ENCODE measurements at regions not wholly inside any gene's neighbourhood (a gene's known extent, or its start where the extent isn't known, plus 50 kb on each side); places are given as distances from the start of the nearest gene placed in this dataset.

DNA sequence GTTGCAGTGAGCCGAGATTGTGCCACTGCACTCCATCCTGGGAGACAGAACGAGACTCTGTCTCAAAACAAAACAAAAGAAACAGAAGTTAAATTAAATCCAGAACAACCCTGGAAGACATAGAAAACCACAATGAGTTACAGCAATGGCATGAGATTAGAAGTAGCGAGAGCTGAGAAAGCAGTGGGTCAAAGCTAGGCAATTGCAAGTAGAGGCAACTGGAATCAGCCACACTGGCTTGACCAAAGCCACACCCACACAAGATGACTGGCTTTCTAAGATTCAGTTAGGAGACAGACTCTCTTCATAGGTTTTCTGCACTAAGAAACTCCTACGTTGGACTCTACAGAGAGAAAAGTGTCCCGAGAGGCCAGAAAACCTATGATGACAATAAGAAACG is 443.0 kb downstream of the GPM6A start:
- DNase-seq (ENCODE audit: insufficient read length, low spot score) (no peak), FAIRE-seq (no peak)

DNA sequence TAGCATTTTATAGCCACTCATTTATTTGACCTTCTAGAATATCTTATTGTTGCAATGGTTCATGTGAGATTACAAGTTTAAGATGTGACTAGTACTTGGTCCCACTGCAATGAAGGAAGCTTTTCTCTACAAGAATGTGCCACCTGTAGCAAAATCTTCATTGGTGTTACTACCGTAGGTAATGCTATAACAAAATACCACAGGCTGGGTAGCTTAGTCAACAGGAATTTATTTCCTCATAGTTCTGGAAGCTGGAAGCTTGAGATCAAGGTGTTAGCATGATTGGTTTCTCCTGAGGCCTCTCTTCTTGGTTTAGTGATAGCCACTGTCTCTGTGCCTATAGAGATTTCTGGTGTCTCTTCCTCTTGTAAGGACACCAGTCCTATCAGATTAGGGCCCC is 441.0 kb downstream of the GPM6A start:
- DNase-seq (ENCODE audit: insufficient read length, low spot score) = no peak
- no peak for FAIRE-seq

DNA sequence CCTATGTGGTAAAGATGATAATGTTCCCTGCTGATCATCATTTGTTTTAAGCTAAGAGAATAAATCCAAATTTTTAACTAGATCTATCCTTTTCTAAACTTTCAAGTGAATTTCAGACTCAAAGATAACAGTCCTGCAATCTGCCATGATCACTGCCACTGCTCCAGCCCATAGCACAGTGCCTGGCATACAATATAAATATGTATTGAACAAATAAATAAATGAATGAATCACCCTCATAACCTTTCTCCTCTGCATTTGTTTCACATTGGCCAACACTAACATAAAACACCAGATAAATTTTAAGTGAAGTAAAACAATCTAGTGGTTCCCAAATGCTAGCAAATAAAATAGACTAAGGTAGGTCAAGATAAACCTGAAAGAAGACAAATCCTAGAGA is 439.0 kb downstream of the GPM6A start:
- FAIRE-seq (no peak), DNase-seq (ENCODE audit: insufficient read length, low spot score) (no peak)

DNA sequence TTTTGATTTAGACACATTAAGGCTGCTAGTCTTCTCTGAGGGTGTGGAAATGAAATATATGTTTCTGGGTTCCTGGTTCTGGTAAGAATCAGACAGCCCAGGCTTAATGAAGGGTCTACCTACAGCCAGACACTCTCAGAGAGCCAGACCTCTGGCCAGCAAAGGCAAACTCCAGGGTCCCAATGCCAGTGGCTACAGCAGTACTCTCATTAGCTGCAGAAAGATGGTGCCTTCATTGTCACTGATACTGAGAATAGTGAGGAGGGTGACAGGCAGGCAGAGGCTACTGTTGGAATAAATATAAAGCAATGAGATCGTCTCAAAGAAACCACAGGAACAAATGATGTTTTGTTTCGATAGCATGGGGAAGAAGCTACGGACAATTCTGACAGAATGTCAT is 437.6 kb downstream of the GPM6A start:
- DNase-seq (ENCODE audit: insufficient read length, low spot score) = no peak
- FAIRE-seq = no peak

DNA sequence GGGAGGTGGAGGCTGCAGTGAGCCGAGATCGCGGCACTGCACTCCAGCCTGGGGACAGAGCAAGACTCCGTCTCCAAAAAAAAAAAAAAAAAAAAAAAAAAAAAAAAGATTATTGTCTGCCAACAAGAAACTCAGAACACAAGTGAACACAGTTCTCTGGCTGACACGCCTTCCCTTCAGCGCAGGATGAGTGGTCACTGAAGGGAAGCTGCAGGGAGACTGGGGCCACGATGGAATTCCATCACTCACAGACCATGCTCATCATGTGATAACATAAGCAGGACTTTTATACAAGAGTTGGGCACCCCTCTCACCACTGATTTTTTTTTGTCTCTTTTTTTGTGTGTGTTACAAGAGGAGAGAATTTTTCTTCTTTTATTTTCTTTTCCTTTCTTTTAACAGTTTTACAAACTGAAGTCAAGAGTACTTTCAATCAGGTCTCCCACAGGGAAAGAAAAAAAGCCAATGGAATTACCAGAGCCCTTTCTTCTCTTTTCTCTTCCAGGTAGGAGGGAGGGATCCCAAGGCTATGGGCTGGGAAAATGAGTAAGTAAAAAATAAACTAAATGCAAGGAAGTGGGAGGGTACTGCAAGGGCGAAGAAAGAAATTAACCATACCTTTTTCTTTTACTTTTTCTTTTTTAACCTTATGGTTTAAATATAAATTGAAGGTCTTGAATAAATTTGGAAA is 435.6 kb downstream of the GPM6A start:
- FAIRE-seq (no peak), DNase-seq (ENCODE audit: insufficient read length, low spot score) (no peak)

DNA sequence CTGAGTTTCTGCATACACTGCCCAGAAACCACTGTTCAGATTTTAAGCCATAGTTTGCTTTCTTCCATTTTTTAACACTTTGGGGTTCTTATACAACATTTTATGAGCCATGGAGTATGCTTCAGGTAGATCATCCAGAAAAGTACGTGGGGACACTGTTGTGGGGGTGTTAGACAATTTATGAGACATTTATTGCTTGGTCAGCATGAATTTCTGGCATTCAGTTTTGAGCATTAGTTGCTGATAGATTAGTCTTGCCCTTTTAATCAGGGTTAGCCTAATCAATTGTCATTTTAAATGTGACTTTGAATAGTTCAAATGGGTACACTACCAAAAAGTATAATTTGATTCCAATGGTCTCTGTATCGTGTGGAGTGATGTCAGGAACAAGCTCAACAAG is 434.9 kb downstream of the GPM6A start:
- DNase-seq (ENCODE audit: insufficient read length, low spot score) = no peak

DNA sequence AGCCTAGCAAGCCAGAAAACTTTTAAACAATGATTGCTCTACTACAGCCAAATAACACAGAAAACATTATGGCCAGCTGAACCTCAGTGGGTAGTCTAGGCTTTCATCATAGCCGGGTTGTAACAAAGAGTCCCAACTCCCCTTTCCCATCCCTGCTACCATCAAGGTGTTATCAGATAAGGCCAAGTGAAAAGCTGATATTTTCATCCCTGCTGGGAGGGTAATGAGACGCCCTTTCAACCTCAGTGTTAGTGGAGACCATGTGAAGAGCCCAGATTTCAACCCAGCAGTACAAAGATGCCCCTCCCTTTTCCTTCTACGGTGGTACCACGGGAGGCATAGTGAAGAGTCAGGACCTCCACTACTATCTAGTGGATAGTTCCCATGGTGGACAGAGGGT is 433.7 kb downstream of the GPM6A start:
- DNase-seq (ENCODE audit: insufficient read length, low spot score) (no peak), FAIRE-seq (no peak)

More for the DNA sequence above, 434.9 kb downstream of the GPM6A start:
- no peak for FAIRE-seq

DNA sequence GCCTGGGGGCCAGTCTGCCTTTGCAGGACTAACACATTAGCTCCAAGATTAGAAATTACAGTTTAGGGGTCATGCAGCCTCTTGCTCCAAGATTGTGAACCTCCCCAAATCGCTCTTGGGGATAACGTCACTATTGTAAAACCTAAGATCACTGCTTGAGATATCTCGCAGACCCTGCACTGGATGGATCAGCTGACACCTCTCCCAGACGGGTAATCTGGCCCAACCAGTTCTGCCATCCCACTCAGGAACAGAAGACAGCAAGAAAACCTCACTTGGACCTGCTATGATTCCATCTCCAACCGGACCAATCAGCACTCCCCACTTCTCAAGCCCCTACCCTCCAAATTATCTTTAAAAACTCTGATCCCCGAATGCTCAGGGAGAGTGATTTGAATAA is 431.2 kb downstream of the GPM6A start:
- FAIRE-seq (no peak), DNase-seq (ENCODE audit: insufficient read length, low spot score) (no peak)

DNA sequence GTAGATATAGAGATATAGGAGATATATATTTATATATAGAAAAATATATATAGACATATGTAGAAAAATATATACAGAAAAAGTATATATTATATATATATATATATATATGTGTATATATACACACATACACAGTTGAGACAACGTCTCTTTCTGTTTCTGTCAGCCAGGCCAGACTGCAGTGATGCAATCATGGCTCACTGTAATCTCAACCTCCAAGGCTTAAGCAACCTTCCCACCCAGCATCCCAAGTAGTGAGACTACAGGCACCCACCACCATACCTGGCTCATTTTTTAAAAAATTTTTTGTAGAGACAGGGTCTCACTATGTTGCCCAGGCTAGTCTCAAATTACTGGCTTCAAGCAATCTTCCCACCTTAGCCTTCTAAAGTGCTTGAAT is 426.3 kb downstream of the GPM6A start:
- DNase-seq (ENCODE audit: insufficient read length, low spot score) (no peak), FAIRE-seq (no peak)

DNA sequence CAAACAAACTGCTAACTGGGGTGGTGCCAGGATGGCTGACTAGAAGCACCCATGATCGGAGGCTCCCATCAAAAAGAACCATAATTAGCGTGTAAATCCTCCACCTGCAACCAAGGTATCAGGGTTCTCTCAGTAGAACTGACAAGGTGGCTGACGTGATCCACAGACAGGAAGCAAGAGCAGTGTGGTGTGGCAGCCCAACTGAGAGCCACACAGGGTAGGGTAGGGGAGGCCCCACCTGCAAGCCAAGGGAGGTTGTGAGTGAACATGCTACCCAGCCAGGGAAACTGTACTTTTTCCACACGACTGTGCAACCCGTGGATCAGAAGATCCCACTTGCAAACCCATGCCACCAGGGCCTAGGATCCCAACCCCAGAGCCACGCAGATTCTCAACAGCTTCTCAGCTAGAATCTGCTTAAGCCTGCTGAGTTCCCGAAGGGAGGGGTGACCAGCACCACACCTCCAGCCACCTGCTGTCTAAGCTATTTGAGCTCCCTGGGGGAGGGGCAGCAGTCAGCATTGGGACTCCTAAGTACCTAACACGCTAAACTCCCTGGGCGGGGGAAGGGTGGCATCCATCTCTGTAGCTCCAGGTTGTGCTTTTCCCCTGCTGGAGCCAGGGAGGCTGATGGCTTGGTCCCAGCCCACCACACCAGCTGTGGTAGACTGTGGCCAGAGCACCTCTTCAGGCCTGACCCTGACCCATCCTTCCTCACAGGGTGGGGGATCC is 425.1 kb downstream of the GPM6A start:
- DNase-seq (ENCODE audit: insufficient read length, low spot score) (no peak), FAIRE-seq (no peak)

DNA sequence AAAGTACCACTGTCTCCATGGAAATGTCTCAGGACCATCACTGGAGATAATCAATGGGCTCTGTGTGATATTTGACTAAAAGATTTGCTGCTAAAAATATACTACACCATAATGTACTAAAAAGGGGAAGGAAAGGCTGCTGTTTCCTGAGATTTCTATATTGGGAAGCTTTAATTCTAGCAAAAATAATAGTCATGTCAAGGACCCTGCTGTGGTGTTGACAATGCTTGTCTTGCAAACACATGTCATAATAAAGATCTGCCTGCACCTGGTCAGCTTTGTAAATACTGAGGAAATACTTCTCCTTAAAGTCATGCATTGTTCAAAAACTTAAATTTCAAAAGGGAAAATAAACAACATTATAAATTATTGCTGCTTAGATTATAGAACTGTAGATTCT is 417.9 kb downstream of the GPM6A start:
- DNase-seq (ENCODE audit: insufficient read length, low spot score) (no peak), FAIRE-seq (no peak)

DNA sequence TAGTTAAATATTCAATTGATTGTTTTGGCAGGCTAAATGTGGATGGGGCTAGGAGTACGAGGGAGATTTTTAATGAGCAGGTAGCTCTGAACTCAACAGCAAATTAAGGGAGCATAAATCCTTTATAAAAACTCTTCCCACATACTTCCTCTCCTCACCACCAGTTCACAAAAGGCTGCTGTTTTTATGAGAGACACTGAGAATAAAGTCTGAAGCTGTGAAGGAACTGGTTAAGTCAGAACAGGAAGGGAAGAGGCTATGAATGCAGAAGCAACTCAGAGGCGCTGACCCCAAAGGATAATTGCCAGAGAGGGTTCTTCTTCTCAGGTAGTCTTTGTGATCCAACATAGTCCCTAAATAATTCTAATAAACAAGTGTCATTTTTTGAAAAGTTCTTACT is 406.1 kb downstream of the GPM6A start:
- DNase-seq (ENCODE audit: insufficient read length, low spot score) (no peak), FAIRE-seq (no peak)

DNA sequence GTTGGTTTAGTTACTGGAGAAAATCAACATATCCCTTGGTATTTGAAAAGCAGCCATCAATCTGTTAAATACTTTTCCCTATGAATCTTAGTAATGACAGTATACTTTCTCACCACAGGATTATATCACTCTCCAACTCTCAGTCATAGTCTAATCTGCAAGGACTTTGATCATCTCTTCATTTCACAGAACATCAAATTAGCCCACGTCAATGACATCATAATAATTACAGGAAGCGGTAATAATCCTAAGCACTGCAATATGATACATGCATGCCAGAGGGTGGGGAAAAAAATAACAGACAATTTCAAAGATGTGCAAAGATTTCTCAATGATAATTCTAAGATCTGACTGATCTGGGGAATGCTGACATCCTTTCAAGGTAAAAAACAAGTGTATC is 404.1 kb downstream of the GPM6A start:
- DNase-seq (ENCODE audit: insufficient read length, low spot score) = no peak
- no peak for FAIRE-seq

DNA sequence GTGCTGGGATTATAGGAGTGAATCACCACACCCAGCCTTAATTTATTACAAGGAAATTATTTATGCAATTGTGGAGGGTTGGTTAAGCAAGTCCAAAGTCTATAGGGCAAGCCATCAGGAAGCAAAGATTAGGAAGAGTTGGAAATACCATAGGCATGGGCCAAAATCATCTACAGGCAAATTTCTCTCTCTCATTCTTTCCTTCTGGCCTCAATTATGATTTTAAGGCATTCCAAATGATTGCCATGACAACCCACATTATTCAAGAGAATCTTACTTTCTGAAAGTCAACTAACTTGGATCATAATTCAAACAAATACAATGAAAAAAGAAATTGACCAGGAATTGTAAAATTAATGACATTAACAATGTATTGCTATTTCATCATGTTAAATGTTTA is 400.8 kb downstream of the GPM6A start:
- FAIRE-seq (no peak), DNase-seq (ENCODE audit: insufficient read length, low spot score) (no peak)

DNA sequence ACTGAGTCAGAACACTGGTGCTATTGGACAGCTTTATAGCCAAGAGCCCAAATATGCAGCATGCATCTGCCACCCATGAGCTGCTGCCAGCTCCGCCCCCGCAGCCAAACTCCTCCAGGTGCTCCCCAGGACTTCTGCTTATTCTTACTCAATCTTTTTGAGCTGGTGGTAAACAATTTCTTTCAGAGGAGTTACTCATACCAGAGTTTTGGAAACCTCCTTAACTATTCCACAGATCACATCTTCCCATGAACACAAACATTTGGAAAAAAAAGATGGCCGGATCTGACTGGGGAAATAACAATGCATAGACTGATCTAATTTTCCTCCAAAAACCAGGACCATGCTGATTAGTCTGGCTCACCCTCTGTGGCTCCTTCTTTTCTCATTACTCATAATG is 399.9 kb downstream of the GPM6A start:
- FAIRE-seq (no peak), DNase-seq (ENCODE audit: insufficient read length, low spot score) (no peak)

DNA sequence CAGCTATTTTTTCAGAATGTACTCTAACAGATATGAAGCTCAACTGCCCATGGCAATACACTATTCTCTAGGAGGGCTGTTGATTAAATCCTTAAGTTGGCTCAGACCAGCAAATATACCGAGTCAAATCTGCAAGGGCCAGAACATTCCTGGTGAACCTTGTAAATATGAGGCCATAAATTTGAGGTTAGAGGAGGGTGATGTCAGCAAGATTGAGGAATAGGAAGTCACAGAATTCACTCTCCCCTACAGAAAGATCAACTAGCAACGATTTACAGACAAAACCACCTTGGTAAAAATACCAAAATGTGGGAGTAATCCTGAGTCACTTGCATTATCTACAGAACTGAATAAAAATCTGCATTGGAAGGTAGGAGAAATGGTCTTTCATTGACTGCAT is 399.3 kb downstream of the GPM6A start:
- no peak for FAIRE-seq
- no peak for DNase-seq (ENCODE audit: insufficient read length, low spot score)

DNA sequence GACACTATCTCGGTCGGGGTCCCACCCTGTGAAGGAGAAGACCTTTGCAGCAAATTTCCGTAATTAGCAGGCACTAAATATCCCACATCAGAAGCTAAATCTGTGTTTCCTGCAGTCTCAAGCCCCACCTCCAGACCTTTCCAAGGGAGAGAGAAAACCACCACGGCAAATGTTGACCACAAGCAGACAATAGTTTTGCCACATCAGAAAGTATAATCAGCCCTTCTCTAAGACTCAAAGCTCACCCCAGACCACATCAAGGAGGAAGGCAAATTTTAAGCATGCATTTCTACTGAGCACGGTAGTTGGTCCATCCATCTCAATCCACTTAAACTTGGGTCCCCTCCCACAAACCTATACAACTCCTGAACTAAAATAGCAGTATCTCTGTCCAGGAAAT is 398.5 kb downstream of the GPM6A start:
- no peak for FAIRE-seq
- DNase-seq (ENCODE audit: insufficient read length, low spot score) = no peak

DNA sequence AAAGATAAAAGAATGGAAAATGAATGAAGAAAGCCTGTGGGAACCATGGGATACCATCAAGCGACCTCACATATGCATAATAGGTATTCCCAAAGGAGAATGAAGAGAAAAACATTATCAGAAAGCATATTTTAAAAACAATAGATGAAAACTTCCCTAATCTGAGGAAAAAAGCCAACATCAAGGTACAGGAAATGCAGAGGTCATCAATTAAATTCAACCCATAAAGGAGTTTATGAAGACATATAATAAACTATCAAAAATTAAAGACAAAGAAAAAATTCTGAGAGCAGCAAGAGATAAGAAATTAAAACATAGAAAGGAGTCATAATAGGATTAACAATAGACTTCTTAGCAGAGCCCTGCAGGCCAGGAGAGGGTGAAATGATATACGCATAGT is 397.5 kb downstream of the GPM6A start:
- DNase-seq (ENCODE audit: insufficient read length, low spot score) (no peak), FAIRE-seq (no peak)

DNA sequence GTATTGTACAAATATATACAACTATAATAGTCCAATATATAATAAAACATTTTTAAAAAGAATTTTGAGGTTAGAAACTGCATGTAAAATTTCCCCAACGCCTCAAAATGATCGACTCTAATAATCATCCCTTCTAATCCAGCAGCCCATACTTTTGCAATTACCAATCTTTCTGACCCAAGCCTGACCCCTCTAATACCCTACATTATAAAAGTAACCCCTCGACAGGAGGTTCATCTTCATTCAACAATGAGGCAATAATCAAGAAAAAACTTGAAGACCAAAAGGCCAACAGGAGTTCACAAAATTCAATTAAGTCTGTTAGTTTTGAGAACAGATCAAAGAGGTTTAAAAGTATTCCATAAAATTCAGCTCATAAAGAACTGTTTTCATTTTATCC is 393.5 kb downstream of the GPM6A start:
- DNase-seq (ENCODE audit: insufficient read length, low spot score) (no peak), FAIRE-seq (no peak)

DNA sequence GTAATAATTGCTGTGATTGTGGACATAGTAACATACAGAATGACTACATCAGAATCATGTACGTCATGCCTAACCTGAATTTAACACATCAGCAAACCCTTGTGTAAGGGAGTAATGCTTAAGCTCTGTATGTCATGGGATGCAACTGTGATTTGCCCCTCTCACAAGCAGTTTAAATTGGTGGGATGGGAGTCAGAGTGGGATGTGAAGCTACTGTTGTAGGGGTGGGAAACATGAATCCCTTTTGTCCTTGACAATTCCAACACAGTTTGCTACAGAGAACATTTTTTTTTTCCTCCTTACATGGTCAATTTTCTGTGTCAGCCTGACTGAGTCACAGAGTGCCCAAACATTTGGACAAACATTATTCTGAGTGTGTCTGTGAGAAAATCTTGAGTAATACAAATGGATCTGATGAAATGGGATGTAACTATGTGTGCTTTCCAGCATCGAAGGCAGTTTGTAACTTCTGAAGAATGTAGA is 392.8 kb downstream of the GPM6A start:
- FAIRE-seq (no peak), DNase-seq (ENCODE audit: insufficient read length, low spot score) (no peak)

DNA sequence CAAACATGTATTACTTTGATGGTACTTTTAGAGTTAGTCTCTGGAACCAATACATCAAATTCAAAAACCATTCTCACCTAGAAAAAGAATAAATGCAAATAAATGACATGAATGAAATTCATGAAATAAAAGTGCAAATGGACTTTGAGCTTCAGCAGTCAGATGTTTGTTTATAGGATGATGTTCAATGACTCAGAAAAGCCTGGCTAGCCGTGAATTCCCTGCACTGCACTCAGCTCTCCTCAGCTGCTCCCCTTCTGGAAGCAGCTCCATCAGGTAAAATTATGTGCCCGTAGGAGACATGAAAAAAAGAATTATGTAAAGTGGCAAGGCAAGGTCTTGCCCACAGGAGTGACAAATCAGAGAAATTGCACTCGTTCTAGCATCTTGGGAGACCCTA is 390.6 kb downstream of the GPM6A start:
- DNase-seq (ENCODE audit: insufficient read length, low spot score) (no peak), FAIRE-seq (no peak)

DNA sequence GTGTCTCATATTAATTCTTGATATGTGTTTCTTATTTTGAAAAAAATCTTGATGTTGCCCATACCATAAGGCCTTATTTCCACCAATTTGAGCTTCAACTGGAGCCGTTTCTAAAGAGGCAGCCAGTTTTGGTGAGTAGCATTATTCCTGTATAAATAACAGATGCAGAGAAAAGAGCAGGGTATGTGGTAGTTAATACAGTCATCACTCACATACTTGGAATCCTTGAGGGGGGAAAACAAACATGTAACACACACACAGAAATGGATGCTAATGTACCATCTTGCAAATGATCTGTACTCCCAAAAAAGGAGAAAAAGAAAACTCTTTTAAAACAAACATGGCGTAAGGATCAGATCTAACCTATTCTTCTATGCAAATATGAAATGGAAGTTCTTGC is 389.7 kb downstream of the GPM6A start:
- no peak for FAIRE-seq

DNA sequence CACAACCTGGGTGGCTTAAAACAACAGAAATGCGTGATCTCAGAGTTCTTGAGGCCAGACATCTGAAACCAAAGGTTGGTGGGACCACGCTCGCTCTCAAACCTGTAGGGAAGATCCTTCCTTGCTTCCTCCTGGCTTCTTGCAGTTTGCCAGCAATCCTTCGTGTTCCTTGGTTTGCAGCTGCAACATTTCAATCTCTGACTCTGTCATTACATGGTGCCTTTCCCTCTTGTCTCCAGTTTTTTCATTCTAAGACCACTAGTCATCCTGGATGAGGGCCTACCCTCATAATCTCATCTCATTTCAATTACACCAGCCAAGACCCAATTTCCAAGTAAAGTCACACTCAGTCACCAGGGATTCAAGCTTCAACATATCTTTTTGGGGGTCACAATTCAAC is 388.0 kb downstream of the GPM6A start:
- DNase-seq (ENCODE audit: insufficient read length, low spot score) (no peak), FAIRE-seq (no peak)

More for the DNA sequence above, 389.7 kb downstream of the GPM6A start:
- no peak for DNase-seq (ENCODE audit: insufficient read length, low spot score)

Data from GM19239 (cell line).